Ovary (tissue), 7 donors: ENCODE measurements at regions not wholly inside any gene's neighbourhood (a gene's known extent, or its start where the extent isn't known, plus 50 kb on each side); places are given as distances from the start of the nearest gene placed in this dataset.
A peak's percentile ranks its signal among the peaks of the same experiment; 100 is the strongest.

ENCODE experiments used
- DNase-seq, 5 donors: peaks; one replicate each; pipeline ENCODE4 v3.0.0-alpha.2; 2019 to 2020
- H3K27ac ChIP-seq, 2 donors: fragments of 200-600 bp; one replicate each; pipeline versions ENCODE4 v1.5.1 to v1.8.0; 2019 to 2022
- H3K27me3 ChIP-seq: fragments of 200-600 bp; one replicate; pipeline ENCODE4 v1.8.0; 2022
- H3K36me3 ChIP-seq: fragments of 200-600 bp; sonication (generic); one replicate; pipeline ENCODE4 v1.5.1; 2019
- H3K4me1 ChIP-seq: one replicate; pipeline ENCODE4 v1.8.1; 2013; ENCODE audit warnings: mild to moderate bottlenecking, moderate library complexity; ENCODE audit not compliant: insufficient read depth
- H3K4me3 ChIP-seq: fragments of 200-600 bp; sonication (generic); one replicate; pipeline ENCODE4 v1.5.1; 2017
- H3K9me3 ChIP-seq, 2 donors: fragments of 200-600 bp in 1 of 2; sonication (generic) in 1 of 2; one replicate each; pipeline versions ENCODE4 v1.5.1 to v1.8.1; 2013 to 2019; ENCODE audit warnings: mild to moderate bottlenecking in 1 of 2, moderate library complexity in 1 of 2
- EP300 ChIP-seq: sonication (generic); formaldehyde crosslinking; IDR thresholded peaks from one replicate; pipeline ENCODE4 v1.6.1; 2017; ENCODE audit warnings: antibody characterized with exemption
- POLR2A ChIP-seq: fragments of 450-650 bp; IDR thresholded peaks from one replicate; pipeline ENCODE4 v1.6.1; 2017; ENCODE audit warnings: antibody characterized with exemption, mild to moderate bottlenecking, moderate library complexity
- WGBS, 3 donors: extraction: QIAGEN DNeasy Blood & Tissue Kit in 1 of 3; methylation state at CpG; one replicate each; pipeline versions ENCODE4 v1.1.5 to v1.1.7; 2013 to 2017; 5-methylcytosine and 5-hydroxymethylcytosine counted together
- intact Hi-C, 4 donors: fragments of 100-400 bp; cut with DNase I; formaldehyde crosslinking; loops; one replicate each; pipeline versions ENCODE4 v1.11.0 to v1.15.1; 2022 to 2023
- TF ChIP-seq, protein P1 (sequence below), 3 donors: fragments of 450-650 bp in 2 of 3; fragments of 200-600 bp in 1 of 3; IDR thresholded peaks; one replicate each; pipeline versions ENCODE4 v1.5.1 to v1.8.0; 2016 to 2022; ENCODE audit warnings: antibody characterized with exemption in 3 of 3, mild to moderate bottlenecking in 1 of 3
- donor health status: DM: no; HTN: no; CAD: no; lungs with moderate emphysema.
- donor health status: DM: no; HTN: no; CAD: no.
- donor health status: Bipolar disorder and iron deficiency.
- donor health status: DM: no; HTN: no; CAD: no.
- donor health status: DM: yes; HTN: yes; CAD: no.

DNA sequence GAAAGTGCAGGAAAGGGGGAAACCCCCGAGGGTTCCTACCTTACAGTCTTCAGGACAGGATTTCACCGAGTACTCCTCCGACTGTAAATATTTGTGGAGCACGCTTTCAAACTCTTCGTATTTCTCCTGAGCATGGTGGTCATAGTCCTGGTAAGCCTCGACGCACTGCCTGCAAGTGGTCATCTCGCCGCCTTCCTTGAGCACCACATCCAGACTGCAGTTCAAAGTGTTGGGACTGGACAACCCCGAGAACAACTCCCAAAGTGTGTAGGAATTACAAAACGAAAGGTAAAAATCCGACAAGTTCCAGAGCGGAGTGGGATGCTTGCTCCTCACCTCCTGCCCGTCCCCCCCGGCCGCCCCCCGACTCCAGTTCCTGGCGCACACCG is 349.7 kb downstream of the LIG4 start:
- Histone ChIP-seq H3K27ac (no peak overlapping the region), H3K9me3 (no peaks in the 10 kb centered on the region), H3K4me3 (no peak overlapping the region), H3K4me1 (peaks cover 1% of the 10 kb centered on the region), H3K36me3 (no peaks in the 10 kb centered on the region), H3K27me3 (no peaks in the 10 kb centered on the region)
- no peak for TF ChIP-seq POLR2A
- TF ChIP-seq EP300, result no peak
- TF ChIP-seq, protein P1, sequence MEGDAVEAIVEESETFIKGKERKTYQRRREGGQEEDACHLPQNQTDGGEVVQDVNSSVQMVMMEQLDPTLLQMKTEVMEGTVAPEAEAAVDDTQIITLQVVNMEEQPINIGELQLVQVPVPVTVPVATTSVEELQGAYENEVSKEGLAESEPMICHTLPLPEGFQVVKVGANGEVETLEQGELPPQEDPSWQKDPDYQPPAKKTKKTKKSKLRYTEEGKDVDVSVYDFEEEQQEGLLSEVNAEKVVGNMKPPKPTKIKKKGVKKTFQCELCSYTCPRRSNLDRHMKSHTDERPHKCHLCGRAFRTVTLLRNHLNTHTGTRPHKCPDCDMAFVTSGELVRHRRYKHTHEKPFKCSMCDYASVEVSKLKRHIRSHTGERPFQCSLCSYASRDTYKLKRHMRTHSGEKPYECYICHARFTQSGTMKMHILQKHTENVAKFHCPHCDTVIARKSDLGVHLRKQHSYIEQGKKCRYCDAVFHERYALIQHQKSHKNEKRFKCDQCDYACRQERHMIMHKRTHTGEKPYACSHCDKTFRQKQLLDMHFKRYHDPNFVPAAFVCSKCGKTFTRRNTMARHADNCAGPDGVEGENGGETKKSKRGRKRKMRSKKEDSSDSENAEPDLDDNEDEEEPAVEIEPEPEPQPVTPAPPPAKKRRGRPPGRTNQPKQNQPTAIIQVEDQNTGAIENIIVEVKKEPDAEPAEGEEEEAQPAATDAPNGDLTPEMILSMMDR (IDR thresholded peaks at IDR 0.05), result no peak
- WGBS, 3 donors, result 3 to 5% (median 4%) methylated on average over 18 to 19 of the region's 19 CpGs
- no peak for DNase-seq
- intact Hi-C loops, result no loop called here

DNA sequence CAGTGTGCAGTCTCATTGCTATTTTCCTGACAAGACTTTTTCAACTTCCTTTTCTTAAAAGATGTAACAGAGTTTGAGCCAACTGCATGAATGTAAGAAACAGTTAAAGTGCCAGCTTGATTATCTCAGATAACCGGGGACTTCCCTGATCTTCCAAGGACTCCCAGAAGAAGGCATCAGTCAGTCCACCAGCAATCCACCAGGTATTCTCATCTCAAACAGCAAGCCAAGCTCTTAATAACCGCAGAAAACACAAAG is 350.1 kb downstream of the LIG4 start:
- peaks cover 1% of the 10 kb centered on the region for H3K4me1 ChIP-seq
- no peak overlapping the region for H3K4me3 ChIP-seq
- DNase-seq, result no peak
- intact Hi-C loops, result no loop called here
- 15 to 33% (median 31%) methylated on average over 2 of the region's 2 CpGs for WGBS, 3 donors
- no peak overlapping the region for H3K27ac ChIP-seq
- TF ChIP-seq EP300 (no peak), POLR2A (no peak)
- TF ChIP-seq, protein P1 (IDR thresholded peaks at IDR 0.05), result no peak
- no peaks in the 10 kb centered on the region for H3K27me3 ChIP-seq
- no peaks in the 10 kb centered on the region for H3K36me3 ChIP-seq
- no peaks in the 10 kb centered on the region for H3K9me3 ChIP-seq

DNA sequence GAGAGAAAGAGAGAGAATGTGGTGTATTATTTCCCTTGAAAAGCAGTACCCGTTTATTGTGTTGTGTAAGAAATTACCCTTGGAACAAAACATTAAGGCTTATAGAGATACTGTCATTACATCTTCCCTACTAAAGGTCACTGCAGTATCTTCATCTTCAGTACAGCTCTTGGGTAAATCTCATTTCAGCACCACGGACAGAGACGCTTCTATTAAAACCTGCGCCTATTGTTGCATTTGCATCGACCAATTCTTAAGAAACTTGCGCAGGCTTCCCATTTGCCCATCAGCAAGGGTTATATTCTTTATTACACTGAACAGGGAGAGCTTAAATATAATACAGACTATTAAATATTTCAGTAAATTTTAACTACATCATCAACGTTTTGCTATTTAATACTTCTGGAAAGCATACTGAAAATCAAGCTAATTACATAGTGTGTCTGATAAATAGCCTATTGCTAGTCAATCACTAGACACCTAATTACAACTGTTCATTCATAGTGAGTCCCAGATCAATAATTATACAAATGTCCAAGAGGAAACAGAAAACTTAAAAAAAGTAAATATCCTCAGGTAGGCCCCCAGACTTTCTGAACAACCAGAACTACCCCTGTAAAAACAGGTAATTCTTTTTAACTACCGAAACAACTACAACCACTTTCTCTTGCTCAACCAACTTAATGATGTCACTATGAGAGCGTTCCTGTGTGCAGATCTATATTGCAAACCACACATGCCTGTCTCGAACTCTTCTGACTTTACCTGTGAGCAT is 350.6 kb downstream of the LIG4 start:
- WGBS, 3 donors, result 22 to 31% (median 30%) methylated on average over 10 of the region's 10 CpGs
- Histone ChIP-seq H3K27ac (no peak overlapping the region), H3K27me3 (no peaks in the 10 kb centered on the region), H3K9me3 (no peaks in the 10 kb centered on the region), H3K4me3 (no peak overlapping the region), H3K36me3 (no peaks in the 10 kb centered on the region), H3K4me1 (peaks cover 1% of the 10 kb centered on the region)
- TF ChIP-seq EP300 (no peak), POLR2A (no peak)
- TF ChIP-seq, protein P1 (IDR thresholded peaks at IDR 0.05), result no peak
- peak in 1 of 5 donors; percentile 14 for DNase-seq
- intact Hi-C loops, result no loop called here

DNA sequence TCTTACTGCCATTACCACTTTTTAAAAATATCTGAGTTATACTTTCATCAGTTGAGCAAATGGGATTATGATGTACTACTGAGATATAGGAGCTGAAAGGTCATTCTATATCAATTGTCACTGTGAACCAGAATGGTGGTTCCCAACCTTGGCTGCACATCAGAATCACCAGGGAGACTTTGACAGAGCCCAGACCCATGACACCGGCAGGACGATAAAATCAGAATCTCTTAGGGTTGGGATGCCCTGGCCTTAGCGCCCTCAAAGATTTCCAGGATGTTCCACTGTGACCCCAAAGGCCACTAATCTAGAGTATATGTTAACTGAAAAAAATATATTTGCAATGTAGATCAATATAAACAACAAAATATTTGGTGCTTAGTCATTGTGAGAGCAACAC is 355.1 kb downstream of the LIG4 start:
- TF ChIP-seq, protein P1 (IDR thresholded peaks at IDR 0.05), result no peak
- no peak for TF ChIP-seq POLR2A
- TF ChIP-seq EP300, result no peak
- H3K4me1 ChIP-seq, result no peaks in the 10 kb centered on the region
- H3K27me3 ChIP-seq, result no peaks in the 10 kb centered on the region
- no peaks in the 10 kb centered on the region for H3K9me3 ChIP-seq
- H3K27ac ChIP-seq, result no peak overlapping the region
- WGBS, 3 donors, result 90 to 96% (median 93%) methylated on average over 3 of the region's 3 CpGs
- H3K36me3 ChIP-seq, result no peaks in the 10 kb centered on the region
- DNase-seq, result no peak
- intact Hi-C loops, result no loop called here
- H3K4me3 ChIP-seq, result no peak overlapping the region
